ENCODE measurements at regions not wholly inside any gene's neighbourhood (a gene's known extent, or its start where the extent isn't known, plus 50 kb on each side); places are given as distances from the start of the nearest gene placed in this dataset.

DNA sequence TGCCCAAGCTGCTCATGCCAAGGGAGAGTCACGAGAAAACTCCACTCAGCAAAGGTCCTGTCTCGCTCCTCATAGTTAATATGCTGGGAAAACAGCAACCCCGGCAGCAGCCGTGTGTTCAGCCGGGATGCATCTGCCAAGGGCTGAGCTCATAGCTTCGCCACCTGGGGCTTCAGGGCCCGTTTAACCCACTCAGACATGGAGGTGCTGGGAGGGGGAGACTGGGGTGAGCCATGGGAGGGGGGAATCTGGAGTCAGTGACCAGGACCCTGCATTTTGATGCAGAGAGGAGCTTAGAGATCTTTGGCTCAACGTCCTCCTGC lies 283.4 kb downstream of the PTPRU start:
- H3K9me3 Mint-ChIP-seq: no peaks in the 10 kb centered on the region
- ATAC-seq: no peak
- H3K4me3 Mint-ChIP-seq: no peak overlapping the region
- H3K4me1 Mint-ChIP-seq (ENCODE audit: low read depth): no peaks in the 10 kb centered on the region
- H3K27me3 Mint-ChIP-seq (ENCODE audit: low read depth): peaks cover 17% of the 10 kb centered on the region
- no peaks in the 10 kb centered on the region for H3K36me3 Mint-ChIP-seq (ENCODE audit: insufficient read depth)
- DNase-seq: no peak

DNA sequence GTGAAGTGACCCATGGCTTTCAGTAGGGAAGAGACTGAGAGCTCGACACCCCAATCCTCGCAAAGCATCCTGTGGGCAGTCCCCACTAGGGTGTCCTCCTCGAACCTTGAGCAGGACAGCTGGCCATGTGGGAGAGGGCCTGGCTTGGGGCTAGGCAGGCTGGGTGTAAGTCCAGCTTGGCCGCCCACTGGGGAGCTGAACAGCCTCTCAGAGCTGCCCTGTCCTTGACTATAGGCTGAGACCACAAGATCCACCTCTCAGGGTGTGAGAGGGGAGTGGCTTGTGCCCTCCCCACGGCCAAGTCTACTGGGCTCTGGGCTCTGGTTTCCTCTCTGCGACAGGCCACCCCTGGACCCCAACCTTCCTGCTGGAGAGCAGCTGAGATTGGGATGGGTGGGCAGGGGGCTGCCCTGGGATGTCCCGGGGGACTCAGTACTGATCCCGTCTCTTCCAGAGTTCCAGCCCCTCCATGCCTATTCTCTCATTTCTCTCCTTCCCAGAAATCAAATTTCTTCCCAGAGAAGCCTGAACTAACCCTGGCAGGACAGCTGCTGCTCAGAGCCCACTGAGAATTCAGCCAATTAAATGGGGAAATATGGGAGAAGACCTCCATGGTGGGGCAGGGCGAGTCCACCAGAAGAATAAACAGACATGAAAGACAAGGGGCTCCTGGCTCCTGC lies 282.9 kb downstream of the PTPRU start:
- Mint-ChIP-seq H3K4me3 (no peak overlapping the region), H3K9me3 (no peaks in the 10 kb centered on the region), H3K27me3 (ENCODE audit: low read depth) (peaks cover 17% of the 10 kb centered on the region), H3K36me3 (ENCODE audit: insufficient read depth) (no peaks in the 10 kb centered on the region), H3K4me1 (ENCODE audit: low read depth) (no peaks in the 10 kb centered on the region)
- no peak for DNase-seq
- no peak for ATAC-seq

DNA sequence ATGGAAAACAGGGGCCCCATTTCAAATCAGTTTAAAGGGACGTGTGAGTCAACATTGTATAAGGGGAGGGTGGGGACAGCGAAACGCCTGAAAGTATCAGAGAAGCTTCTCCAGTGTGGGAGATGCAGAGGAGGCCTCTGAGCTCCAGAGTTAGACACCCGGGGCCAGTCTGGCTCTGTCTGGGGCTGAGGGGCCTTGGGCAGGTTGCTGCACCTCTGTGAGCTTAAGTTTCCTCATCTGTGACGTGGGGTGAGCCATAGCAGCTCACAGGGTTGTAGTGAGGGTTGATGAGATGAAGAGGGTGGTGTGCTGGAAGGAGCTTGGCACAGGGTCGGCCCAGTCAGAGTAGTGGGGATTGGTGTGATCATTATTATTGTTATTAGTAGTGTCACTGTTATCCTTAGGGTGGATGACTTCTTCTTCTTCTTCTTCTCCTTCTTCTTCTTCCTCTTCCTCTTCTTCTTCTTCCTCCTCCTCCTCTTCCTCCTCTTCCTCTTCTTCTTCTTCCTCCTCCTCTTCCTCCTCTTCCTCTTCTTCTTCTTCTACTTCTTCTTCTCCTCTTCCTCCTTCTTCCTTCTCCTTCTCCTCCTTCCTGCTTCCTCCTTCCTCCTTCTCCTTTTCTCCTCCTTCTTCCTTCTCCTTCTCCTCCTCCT lies 282.0 kb downstream of the PTPRU start:
- no peak for DNase-seq
- H3K36me3 Mint-ChIP-seq (ENCODE audit: insufficient read depth): no peaks in the 10 kb centered on the region
- no peak for ATAC-seq
- H3K4me1 Mint-ChIP-seq (ENCODE audit: low read depth): no peaks in the 10 kb centered on the region
- no peaks in the 10 kb centered on the region for H3K9me3 Mint-ChIP-seq
- no peak overlapping the region for H3K4me3 Mint-ChIP-seq
- H3K27me3 Mint-ChIP-seq (ENCODE audit: low read depth): peaks cover 13% of the 10 kb centered on the region

- DNase-seq (no peak), ATAC-seq (no peak)
- no peaks in the 10 kb centered on the region for H3K36me3 Mint-ChIP-seq (ENCODE audit: insufficient read depth)
- H3K4me1 Mint-ChIP-seq (ENCODE audit: low read depth): no peaks in the 10 kb centered on the region
- peaks cover 12% of the 10 kb centered on the region for H3K27me3 Mint-ChIP-seq (ENCODE audit: low read depth)
- H3K9me3 Mint-ChIP-seq: no peaks in the 10 kb centered on the region
- no peak overlapping the region for H3K4me3 Mint-ChIP-seq
These were observed 281.1 kb downstream of the PTPRU start for GRCh38 chr1:29517251-29518086.

DNA sequence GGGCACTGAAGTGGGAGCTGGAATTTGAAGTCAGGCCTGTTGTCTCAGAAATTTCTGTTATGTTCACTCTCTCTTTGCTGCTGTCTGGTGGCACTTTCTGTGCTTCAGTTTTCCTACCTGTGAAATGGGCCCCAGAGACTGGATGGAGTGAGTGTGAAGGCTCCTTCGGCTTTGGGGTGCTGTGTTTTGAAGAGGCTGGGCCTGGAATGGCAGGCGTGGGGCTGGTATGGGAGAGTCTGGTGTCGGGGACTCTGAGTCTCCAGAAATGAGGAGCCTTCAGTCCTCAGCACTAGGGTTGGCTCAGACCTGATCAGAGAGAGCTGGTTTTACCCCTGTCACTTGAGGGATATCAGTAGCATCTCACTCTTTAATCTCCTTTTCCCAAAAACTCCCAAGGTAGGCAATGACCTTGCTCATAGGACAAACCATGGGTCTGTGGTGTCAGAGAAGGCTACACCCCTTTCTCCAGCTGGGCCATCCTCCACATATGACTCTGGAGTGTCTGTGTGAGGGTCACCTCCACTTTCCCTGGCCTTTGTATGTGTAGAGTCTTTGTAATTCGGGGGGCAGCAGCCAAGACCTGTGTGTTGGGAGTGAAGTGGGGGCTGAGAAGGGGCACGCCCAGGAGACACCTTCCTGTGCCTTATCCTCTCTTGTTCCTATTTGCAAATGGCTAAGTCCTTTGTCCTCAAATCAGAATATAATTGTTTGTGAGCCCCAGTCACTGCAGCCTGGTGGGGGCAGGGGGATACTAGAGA lies 279.9 kb downstream of the PTPRU start:
- Mint-ChIP-seq H3K4me1 (ENCODE audit: low read depth) (no peaks in the 10 kb centered on the region), H3K4me3 (no peak overlapping the region), H3K36me3 (ENCODE audit: insufficient read depth) (no peaks in the 10 kb centered on the region), H3K9me3 (peaks cover 5% of the 10 kb centered on the region), H3K27me3 (ENCODE audit: low read depth) (peaks cover 11% of the 10 kb centered on the region)
- ATAC-seq (no peak), DNase-seq (no peak)

DNA sequence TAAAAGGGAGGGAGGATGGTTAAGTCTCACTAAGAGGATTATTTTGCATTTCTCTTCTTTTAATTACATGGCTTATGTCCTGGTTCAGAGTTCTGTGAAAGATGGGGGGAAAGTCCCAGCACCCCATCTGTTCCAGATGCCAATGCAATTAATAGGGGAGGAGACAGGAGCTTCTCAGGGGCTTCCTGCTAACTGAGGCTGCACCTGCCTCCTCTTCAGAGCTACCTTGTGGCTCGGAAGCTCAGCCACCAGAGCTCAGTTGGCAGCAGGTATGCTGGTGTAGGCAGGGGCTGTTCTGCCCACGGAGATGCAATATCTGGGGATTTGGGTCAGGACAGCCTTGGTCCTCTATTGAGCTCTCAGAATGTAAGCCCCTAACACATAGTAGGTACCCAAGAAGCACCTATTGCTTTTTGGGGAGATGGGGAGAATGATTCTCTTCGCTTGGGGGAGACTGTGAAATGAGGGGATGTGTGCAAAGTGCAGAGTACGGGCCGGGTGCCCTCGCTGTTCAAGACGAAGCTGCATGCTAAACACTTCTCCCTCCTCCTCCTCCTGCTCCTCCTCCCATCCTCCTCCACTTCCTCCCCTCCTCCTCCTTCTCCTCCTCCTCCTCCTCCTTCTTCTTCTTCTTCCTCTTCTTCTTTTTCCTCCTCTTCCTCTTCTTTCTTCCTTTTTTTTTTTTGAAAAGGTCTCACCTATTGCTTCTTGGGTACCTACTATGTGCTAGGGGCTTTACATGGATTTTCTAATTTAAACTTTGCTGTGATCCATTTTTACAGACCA lies 279.0 kb downstream of the PTPRU start:
- DNase-seq: no peak
- H3K36me3 Mint-ChIP-seq (ENCODE audit: insufficient read depth): no peaks in the 10 kb centered on the region

GRCh38 chr1:29514361-29515169 lies 278.2 kb downstream of the PTPRU start:
- Mint-ChIP-seq H3K4me1 (ENCODE audit: low read depth) (no peaks in the 10 kb centered on the region), H3K4me3 (no peak overlapping the region), H3K36me3 (ENCODE audit: insufficient read depth) (no peaks in the 10 kb centered on the region), H3K27me3 (ENCODE audit: low read depth) (peaks cover 1% of the 10 kb centered on the region), H3K9me3 (peaks cover 5% of the 10 kb centered on the region)
- DNase-seq (no peak), ATAC-seq (no peak)

More for the DNA sequence above, 279.0 kb downstream of the PTPRU start:
- H3K4me1 Mint-ChIP-seq (ENCODE audit: low read depth): no peaks in the 10 kb centered on the region
- no peak for ATAC-seq
- H3K27me3 Mint-ChIP-seq (ENCODE audit: low read depth): peaks cover 7% of the 10 kb centered on the region
- no peak overlapping the region for H3K4me3 Mint-ChIP-seq
- peaks cover 5% of the 10 kb centered on the region for H3K9me3 Mint-ChIP-seq

GRCh38 chr1:29513357-29513756 lies 277.0 kb downstream of the PTPRU start:
- no peaks in the 10 kb centered on the region for H3K4me1 Mint-ChIP-seq (ENCODE audit: low read depth)
- no peaks in the 10 kb centered on the region for H3K36me3 Mint-ChIP-seq (ENCODE audit: insufficient read depth)
- ATAC-seq (no peak), DNase-seq (no peak)
- no peak overlapping the region for H3K4me3 Mint-ChIP-seq
- H3K27me3 Mint-ChIP-seq (ENCODE audit: low read depth): peaks cover 8% of the 10 kb centered on the region
- H3K9me3 Mint-ChIP-seq: peaks cover 5% of the 10 kb centered on the region

- H3K27me3 Mint-ChIP-seq (ENCODE audit: low read depth): peaks cover 16% of the 10 kb centered on the region
- H3K4me1 Mint-ChIP-seq (ENCODE audit: low read depth): no peaks in the 10 kb centered on the region
- ATAC-seq (no peak), DNase-seq (no peak)
- no peaks in the 10 kb centered on the region for H3K36me3 Mint-ChIP-seq (ENCODE audit: insufficient read depth)
- no peak overlapping the region for H3K4me3 Mint-ChIP-seq
- H3K9me3 Mint-ChIP-seq: peaks cover 5% of the 10 kb centered on the region
These were observed 275.1 kb downstream of the PTPRU start for GRCh38 chr1:29511436-29511835.

- Mint-ChIP-seq H3K4me3 (no peak overlapping the region), H3K9me3 (peaks cover 5% of the 10 kb centered on the region), H3K27me3 (ENCODE audit: low read depth) (peaks cover 28% of the 10 kb centered on the region), H3K36me3 (ENCODE audit: insufficient read depth) (no peaks in the 10 kb centered on the region), H3K4me1 (ENCODE audit: low read depth) (no peaks in the 10 kb centered on the region)
- ATAC-seq (no peak), DNase-seq (no peak)
These were observed 272.3 kb downstream of the PTPRU start for GRCh38 chr1:29508458-29509107.

GRCh38 chr1:29506678-29507225 lies 270.4 kb downstream of the PTPRU start:
- H3K36me3 Mint-ChIP-seq (ENCODE audit: insufficient read depth): no peaks in the 10 kb centered on the region
- DNase-seq: no peak
- H3K27me3 Mint-ChIP-seq (ENCODE audit: low read depth): peaks cover 33% of the 10 kb centered on the region
- peaks cover 3% of the 10 kb centered on the region for H3K9me3 Mint-ChIP-seq
- H3K4me1 Mint-ChIP-seq (ENCODE audit: low read depth): no peaks in the 10 kb centered on the region
- ATAC-seq: no peak
- no peak overlapping the region for H3K4me3 Mint-ChIP-seq

DNA sequence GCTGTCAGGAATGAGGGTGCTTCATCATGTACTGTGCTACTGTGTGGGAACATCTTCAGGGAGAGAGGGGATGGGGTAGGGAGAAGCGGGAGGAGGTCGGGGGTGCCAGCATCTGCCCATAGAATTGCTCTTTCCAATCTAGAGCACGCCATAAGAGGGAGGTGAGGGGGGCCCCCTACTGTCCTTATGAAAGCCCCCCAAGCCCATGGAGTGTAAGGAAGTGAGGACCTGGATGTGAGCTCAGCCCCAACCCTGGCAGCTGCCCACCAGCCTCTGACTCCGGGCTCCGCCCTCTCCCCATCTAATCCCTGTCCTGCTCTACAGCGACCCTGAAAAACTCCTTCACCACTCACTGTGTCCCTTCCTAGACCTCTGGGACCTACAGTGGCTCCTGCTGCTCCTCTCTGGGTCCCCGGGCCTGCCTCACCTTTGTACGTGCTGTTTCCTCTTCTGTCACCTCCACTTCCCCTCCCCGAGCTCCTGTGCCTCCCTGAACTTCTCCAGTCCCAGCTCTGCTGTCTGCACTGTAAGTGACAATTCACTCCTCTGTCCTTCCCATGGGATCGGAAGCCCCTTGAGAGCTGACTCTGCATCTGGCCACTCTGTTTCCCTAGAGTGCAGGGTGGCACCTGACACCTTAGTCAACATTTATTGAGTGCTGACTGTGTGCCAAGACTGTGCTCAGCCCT lies 269.4 kb downstream of the PTPRU start:
- no peak overlapping the region for H3K4me3 Mint-ChIP-seq
- no peaks in the 10 kb centered on the region for H3K36me3 Mint-ChIP-seq (ENCODE audit: insufficient read depth)
- no peaks in the 10 kb centered on the region for H3K9me3 Mint-ChIP-seq
- peaks cover 35% of the 10 kb centered on the region for H3K27me3 Mint-ChIP-seq (ENCODE audit: low read depth)
- DNase-seq (no peak), ATAC-seq (no peak)
- no peaks in the 10 kb centered on the region for H3K4me1 Mint-ChIP-seq (ENCODE audit: low read depth)

Measured in activated T-cell treated with anti-CD3 and anti-CD28 coated beads, Interleukin-2, amount 50 U/mL, for 4 hours (primary cell).